ENCODE measurements at regions not wholly inside any gene's neighbourhood (a gene's known extent, or its start where the extent isn't known, plus 50 kb on each side); places are given as distances from the start of the nearest gene placed in this dataset.

DNA sequence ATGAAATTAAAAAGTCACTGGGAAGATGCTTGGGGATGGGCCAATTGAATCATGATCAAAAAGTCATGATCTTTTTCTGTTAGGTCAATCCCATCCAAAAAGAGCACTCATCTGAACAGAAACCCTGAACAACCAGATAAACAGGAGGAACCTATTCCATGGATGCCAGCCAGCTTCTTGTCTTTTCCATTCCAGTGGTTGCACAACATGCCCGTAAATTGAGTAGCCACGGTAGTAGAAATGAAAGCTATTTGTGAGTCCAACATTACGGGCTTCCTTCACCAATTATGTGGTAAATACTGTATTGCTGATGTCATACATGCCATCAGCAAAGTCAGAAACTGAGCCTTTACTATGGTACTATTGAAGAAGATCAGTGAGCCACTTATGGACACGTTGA is 982.4 kb upstream of the HS3ST1 start:
- H3K27ac ChIP-seq = no peak overlapping the region
- no peak for TF ChIP-seq ZFX (IDR thresholded peaks at IDR 0.05; ENCODE audit: borderline replicate concordance)
- TF ChIP-seq, protein P1, sequence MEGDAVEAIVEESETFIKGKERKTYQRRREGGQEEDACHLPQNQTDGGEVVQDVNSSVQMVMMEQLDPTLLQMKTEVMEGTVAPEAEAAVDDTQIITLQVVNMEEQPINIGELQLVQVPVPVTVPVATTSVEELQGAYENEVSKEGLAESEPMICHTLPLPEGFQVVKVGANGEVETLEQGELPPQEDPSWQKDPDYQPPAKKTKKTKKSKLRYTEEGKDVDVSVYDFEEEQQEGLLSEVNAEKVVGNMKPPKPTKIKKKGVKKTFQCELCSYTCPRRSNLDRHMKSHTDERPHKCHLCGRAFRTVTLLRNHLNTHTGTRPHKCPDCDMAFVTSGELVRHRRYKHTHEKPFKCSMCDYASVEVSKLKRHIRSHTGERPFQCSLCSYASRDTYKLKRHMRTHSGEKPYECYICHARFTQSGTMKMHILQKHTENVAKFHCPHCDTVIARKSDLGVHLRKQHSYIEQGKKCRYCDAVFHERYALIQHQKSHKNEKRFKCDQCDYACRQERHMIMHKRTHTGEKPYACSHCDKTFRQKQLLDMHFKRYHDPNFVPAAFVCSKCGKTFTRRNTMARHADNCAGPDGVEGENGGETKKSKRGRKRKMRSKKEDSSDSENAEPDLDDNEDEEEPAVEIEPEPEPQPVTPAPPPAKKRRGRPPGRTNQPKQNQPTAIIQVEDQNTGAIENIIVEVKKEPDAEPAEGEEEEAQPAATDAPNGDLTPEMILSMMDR (IDR thresholded peaks at IDR 0.05) = no peak

DNA sequence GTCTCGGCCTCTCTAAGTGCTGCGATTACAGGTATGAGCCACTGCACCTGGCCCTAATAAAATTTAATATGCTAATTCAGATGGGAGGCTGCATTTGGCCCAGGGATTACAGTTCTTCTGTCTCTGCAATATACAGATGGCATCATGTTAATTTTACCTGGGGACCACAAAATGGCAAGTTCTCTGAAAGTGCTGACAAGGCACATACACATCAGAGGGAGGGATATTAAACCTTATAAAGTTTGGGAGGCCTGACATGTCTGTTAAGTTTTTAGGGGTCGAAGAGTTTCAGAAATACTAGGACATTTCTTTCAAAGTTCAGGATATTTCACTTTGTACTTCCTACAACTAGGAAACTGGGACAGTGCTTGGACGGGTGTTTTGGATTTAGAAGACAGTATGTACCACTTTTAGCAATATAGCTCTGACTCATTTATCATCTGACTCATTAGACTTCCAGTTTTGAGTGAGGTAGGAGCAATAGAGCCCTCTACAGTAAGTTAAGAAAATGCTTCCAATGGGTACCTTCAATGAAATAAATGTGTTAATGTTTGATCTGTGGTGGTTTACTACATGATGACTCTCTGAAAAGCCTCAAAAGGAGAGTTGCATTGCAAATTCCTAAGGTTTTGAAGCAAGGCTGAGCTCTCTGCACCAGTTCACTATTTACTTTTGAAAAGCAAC is 981.0 kb upstream of the HS3ST1 start:
- H3K27ac ChIP-seq = no peak overlapping the region
- TF ChIP-seq ZFX (IDR thresholded peaks at IDR 0.05; ENCODE audit: borderline replicate concordance) = no peak
- TF ChIP-seq, protein P1 (IDR thresholded peaks at IDR 0.05) = no peak

DNA sequence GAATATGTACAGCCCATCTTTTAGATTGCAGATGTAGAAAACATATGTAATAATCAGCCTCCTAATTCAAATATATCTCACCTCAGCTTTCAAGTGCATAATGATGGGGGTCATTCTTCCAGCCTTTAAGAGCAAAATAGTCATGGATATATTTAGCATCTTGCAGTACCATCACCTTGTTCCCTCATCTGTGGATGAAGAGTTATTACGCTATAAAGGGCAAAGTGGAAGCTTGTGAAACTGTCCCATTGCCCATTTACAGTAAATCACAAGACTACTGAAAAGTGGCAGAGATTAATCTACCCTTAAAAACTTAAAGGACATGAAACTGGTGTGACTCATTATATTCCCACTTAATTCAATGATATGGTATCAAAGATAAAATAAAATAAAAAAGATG is 979.7 kb upstream of the HS3ST1 start:
- no peak overlapping the region for H3K27ac ChIP-seq

DNA sequence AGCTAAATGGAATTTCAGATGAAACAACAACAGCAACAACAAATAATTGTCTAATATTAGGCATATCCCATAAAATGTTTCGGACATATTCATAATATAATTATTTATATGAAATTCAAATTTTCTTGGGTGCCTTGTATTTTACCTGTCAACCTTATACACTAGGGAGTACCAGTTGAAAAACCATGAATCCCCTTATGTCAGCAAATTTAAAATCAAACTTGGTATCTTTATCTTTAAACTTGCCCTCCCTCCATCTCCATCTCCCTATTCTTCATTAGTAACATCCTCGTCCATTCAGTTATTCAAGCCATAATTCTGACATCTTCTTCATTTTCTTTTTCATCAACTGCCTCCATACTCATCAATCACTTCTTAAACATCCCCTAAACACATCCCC is 974.5 kb upstream of the HS3ST1 start:
- no peak for TF ChIP-seq ZFX (IDR thresholded peaks at IDR 0.05; ENCODE audit: borderline replicate concordance)
- TF ChIP-seq, protein P1 (IDR thresholded peaks at IDR 0.05) = no peak
- no peak overlapping the region for H3K27ac ChIP-seq

More for the DNA sequence above, 979.7 kb upstream of the HS3ST1 start:
- no peak for TF ChIP-seq ZFX (IDR thresholded peaks at IDR 0.05; ENCODE audit: borderline replicate concordance)
- TF ChIP-seq, protein P1 (IDR thresholded peaks at IDR 0.05) = no peak

DNA sequence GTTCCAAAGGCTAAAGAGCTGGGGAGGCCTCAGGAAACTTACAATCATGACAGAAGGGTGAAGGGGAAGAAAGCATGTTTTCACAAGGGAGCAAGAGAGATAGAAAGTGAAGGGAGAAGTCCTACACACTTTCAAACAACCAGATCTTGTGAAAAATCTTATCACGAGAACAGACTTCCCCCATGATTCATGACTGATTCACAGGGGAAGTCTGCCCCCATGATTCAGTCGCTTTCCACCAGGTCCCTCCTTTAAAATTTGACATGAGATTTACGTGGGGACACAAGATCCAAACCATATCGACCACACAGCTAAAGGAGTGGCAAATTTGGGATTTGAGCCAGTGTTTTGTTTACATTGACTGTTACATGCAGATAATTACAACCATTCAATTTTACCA is 971.1 kb upstream of the HS3ST1 start:
- H3K27ac ChIP-seq = no peak overlapping the region
- TF ChIP-seq ZFX (IDR thresholded peaks at IDR 0.05; ENCODE audit: borderline replicate concordance) = no peak
- TF ChIP-seq, protein P1 (IDR thresholded peaks at IDR 0.05) = no peak

DNA sequence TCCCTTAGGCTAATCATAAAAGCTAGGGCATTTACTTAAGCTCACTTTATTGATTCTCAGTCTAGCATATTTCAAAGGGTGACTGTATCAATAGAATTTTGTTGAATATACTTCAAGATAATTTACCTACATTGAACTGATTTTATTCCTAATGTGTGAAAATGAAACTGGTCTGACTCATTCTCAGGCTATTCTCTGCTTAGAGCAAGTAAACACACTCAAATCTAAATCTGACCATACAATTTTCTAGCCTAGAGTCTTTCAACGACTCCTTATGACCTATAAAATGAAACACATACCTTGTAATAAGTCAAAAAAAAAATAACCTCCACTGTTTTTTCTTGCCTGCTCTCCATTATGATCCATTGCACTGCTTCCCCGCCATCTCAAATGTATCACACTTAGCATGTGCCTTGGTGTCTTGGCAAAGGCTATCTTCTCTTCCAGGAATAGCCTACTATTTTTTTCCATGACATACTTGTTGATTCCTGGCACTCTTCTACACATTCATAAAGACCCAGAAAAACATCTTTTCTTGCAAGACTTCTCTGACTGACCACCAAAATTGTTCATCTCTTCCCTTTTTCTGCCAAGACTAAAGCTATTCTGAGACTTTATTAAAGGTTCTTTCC is 965.1 kb upstream of the HS3ST1 start:
- no peak for TF ChIP-seq ZFX (IDR thresholded peaks at IDR 0.05; ENCODE audit: borderline replicate concordance)
- H3K27ac ChIP-seq = no peak overlapping the region

DNA sequence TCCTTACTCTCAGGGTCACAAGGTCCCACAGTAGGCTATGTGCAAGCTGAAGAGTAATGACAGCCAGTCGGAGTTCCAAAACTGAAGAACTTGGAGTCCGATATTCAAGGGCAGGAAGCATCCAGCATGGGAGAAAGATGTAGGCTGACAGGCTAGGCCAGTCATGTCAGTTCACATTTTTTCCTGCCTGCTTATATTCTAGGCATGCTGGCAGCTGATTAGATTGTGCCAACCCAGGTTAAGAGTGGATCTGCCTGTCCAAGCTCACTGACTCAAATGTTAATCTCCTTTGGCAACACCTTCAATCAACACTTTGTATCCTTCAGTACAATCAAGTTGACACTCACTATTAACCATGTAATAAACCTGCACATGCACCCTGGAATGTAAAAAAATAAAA is 960.9 kb upstream of the HS3ST1 start:
- TF ChIP-seq, protein P1 (IDR thresholded peaks at IDR 0.05) = no peak
- TF ChIP-seq ZFX (IDR thresholded peaks at IDR 0.05; ENCODE audit: borderline replicate concordance) = no peak
- H3K27ac ChIP-seq = no peak overlapping the region
